NB4 (cell line): ENCODE measurements at regions not wholly inside any gene's neighbourhood (a gene's known extent, or its start where the extent isn't known, plus 50 kb on each side); places are given as distances from the start of the nearest gene placed in this dataset.

Experiments
- DNase-seq: peaks from one replicate; pipeline ENCODE4 v3.0.0; 2010; ENCODE audit warnings: low read depth
- H3K4me3 ChIP-seq: one replicate; pipeline ENCODE4 v1.5.1; 2011; ENCODE audit warnings: mild to moderate bottlenecking, low read depth, low read length, moderate library complexity
- CTCF ChIP-seq: IDR thresholded peaks from one replicate; pipeline ENCODE4 v1.5.1; 2012; ENCODE audit warnings: low read depth, low read length
- MAX ChIP-seq: IDR thresholded peaks from 2 replicates; pipeline ENCODE4 v1.6.1; 2011; ENCODE audit warnings: low read depth, low read length
- MYC ChIP-seq: IDR thresholded peaks from 2 replicates; pipeline ENCODE4 v1.6.1; 2011; ENCODE audit warnings: low read depth, low read length
- POLR2A ChIP-seq: IDR thresholded peaks from 2 replicates; pipeline ENCODE4 v1.6.1; 2011; ENCODE audit warnings: mild to moderate bottlenecking; ENCODE audit not compliant: insufficient read length; ENCODE audit errors: extremely low read depth

GRCh38 chr7:364536-364935 is 74.6 kb downstream of the FOXL3 start:
- DNase-seq = no peak
- H3K4me3 ChIP-seq = no peak overlapping the region
- TF ChIP-seq MAX (no peak), CTCF (no peak), POLR2A (no peak), MYC (no peak)

- no peak for TF ChIP-seq CTCF
- TF ChIP-seq POLR2A = no peak
- no peak for TF ChIP-seq MYC
- no peak for TF ChIP-seq MAX
- DNase-seq = no peak
- no peak overlapping the region for H3K4me3 ChIP-seq
Measured at GRCh38 chr7:365593-365992, 75.6 kb downstream of the FOXL3 start.

- DNase-seq = peak; percentile 23
- H3K4me3 ChIP-seq = no peak overlapping the region
- TF ChIP-seq MAX = no peak
Measured at GRCh38 chr7:366161-366803, 76.3 kb downstream of the FOXL3 start.

GRCh38 chr7:367351-367901 is 77.5 kb downstream of the FOXL3 start:
- no peak for DNase-seq
- TF ChIP-seq MYC (no peak), CTCF (no peak), MAX (no peak)
- no peak overlapping the region for H3K4me3 ChIP-seq

- no peak overlapping the region for H3K4me3 ChIP-seq
- DNase-seq = no peak
- TF ChIP-seq MAX (no peak), MYC (no peak), CTCF (no peak), POLR2A (no peak)
Measured at GRCh38 chr7:368651-369475, 78.9 kb downstream of the FOXL3 start.
